GM11168 (cell line): ENCODE measurements at regions not wholly inside any gene's neighbourhood (a gene's known extent, or its start where the extent isn't known, plus 50 kb on each side); places are given as distances from the start of the nearest gene placed in this dataset.
"Not testable (repeated sequence)": the region's sequence is repeated elsewhere in the genome, so short reads cannot be mapped to it uniquely, and the experiment has no call there.

Source experiments
- in situ Hi-C: fragments of 300-500 bp; cut with MboI; formaldehyde crosslinking; loops from one replicate; pipeline ENCODE4 v1.12.0; 2022; ENCODE audit warnings: low sequenced_read_pairs; ENCODE audit not compliant: unreplicated experiment

DNA sequence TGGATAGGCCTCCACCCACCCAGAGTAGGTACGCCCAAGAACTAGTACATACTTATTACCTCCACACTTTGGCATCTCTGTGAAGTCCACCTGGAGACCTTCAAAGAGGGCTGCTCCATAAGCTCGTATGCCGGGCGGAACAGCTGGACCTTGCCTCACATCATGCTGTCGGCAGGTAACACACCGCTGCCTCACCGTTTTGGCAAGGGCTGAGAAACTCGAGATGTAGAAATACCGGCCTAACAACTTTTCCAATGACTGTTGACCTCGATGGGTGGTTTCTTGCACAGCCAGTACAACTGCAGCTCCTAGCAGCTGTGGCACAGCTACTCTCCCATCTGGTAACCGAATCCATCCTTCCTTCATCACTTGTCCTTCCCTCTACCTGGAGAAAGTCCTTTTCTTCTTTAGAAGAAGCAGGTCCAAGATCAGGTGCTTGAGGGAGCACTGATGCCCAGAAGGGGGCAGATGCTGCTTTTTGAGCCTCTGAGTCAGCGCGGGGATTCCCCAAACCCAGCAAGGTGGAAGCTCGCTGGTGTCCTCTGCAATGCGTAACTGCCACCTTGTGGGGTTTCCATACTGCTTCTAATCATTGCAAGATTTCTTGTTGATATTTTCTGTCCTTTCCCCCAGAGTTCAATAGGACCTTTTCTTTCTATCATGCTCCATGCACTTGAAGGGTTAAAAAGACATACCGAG, 301.9 kb upstream of the FRG2C start:
- in situ Hi-C loops = not testable (repeated sequence)

DNA sequence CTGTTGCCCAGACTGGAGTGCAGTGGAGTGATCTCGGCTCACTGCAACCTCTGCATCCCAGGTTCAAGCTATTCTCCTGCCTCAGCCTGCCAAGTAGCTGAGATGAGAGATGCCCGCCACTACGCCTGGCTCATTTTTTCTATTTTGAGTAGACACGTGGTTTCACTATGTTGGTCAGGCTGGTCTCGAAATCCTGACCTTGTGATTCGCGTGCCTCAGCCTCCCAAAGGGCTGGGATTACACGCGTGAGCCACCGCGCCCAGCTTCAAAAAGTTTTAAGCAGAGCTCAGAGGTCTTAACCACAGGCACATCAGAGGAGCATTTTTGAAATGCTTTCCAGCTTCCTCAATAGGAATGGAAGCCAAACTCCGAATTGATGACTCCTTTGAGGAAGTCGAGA, 291.2 kb upstream of the FRG2C start:
- in situ Hi-C loops = not testable (repeated sequence)

DNA sequence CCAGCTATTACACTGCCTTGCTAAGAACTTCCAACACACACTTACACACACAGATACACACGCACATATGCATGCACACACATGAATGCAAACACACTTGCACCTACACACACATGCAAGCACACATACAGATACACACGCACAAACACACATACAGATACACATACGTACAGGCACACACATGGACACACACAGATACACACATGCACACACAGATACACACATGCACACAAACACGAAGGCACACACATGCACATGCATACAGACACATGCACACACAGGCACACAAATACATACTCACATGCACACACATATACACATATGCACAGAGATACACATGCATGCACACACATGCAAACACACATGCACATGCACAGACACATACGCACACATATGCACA, 284.3 kb upstream of the FRG2C start:
- in situ Hi-C loops = not testable (repeated sequence)

DNA sequence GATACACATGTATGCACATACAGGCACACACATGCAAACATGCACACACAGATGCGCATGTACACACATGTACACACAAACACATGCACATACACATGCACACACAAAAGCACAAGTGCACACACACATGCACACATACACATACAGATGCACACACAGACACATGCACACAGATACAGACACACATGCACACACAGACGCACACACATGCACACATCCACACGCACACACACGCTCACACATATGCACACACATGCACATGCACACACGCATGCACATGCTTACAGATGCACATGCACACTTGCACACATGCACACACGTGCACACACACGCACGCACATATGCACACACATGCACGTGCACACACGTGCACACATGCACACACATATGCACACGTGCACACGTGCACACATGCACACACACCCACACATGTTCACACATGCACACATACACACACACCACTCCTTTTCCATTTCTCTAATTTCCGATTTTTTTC, 283.8 kb upstream of the FRG2C start:
- in situ Hi-C loops = no loop called here

DNA sequence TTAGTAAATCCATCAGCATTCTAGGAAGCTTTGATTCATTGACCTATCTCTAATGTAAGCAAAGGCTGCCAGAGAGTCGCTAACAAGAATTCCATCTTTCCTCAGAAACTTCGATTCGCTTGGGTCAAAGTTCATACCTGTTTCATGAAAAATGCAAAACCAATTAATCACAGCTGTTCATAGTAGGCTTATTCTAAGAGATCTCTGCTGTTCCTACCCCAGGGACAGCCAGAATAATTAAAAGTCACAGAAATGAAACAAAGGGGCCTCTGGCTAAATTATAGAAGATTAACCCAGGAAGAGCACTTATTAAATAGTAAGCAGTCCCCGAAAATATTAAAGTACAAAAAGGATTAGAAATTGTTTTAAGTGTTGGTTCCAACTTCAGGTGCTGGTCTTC, 280.1 kb upstream of the FRG2C start:
- in situ Hi-C loops = not testable (repeated sequence)

DNA sequence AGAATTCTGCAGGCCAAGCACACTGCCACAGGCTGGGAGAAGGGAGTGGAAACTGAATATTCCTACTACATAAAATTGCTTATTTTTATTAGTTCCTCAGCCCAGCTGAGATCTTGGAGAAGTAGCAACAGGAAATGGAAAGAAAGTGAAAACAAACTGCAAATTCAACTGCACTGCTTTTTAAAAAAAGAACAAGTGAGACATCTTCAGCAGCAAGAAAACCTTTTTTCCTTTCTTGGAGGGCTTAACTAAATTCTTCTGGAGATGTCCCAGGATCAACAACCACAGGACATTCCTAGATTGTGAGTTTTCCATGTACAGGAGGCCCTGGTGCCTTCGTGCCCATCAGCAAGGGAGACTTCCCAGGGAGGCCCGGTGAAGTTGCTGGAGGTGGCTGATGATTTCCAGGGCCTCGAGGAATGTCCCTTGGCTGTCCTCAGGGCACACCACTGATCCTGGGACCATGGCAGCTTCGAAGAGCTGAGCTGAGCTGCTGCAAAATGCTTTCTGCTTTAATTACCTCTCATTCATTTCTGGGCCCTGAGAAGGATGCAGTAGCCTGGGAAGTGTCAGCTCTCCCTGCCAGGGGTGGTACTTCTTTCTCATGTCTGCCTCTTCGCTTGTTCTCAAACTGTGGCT, 275.5 kb upstream of the FRG2C start:
- in situ Hi-C loops = not testable (repeated sequence)

DNA sequence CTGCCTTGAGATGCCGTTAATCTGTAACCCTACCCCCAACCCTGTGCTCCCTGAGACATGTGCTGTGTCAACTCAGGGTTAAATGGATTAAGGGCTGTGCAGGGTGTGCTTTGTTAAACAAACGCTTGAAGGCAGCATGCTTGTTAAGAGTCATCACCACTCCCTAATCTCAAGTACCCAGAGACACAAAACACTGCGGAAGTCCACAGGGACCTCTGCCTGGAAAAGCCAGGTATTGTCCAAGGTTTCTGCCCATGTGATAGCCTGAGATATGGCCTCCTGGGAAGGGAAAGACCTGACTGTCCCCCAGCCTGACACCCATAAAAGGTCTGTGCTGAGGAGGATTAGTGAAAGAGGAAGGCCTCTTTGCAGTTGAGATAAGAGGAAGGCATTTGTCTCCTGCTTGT, 270.8 kb upstream of the FRG2C start:
- in situ Hi-C loops = not testable (repeated sequence)

DNA sequence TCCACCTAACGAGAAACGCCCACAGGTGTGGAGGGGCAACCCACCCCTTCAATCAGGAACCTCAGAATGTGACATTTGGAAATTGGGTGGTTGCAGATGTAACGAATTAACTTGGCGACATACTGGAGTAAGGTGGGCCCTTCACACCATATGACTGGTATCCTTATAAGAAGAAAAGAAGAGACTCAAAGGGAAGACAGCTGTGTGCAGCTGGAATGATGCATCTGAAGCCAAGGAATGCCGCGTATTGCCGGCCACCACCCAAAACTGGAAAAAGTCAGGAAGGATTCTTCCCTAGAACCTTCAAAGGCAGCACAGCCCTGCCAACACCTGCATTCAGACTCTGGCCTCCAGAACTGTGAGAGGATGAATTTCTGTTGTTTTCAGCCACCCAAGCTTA, 270.0 kb upstream of the FRG2C start:
- in situ Hi-C loops = not testable (repeated sequence)

DNA sequence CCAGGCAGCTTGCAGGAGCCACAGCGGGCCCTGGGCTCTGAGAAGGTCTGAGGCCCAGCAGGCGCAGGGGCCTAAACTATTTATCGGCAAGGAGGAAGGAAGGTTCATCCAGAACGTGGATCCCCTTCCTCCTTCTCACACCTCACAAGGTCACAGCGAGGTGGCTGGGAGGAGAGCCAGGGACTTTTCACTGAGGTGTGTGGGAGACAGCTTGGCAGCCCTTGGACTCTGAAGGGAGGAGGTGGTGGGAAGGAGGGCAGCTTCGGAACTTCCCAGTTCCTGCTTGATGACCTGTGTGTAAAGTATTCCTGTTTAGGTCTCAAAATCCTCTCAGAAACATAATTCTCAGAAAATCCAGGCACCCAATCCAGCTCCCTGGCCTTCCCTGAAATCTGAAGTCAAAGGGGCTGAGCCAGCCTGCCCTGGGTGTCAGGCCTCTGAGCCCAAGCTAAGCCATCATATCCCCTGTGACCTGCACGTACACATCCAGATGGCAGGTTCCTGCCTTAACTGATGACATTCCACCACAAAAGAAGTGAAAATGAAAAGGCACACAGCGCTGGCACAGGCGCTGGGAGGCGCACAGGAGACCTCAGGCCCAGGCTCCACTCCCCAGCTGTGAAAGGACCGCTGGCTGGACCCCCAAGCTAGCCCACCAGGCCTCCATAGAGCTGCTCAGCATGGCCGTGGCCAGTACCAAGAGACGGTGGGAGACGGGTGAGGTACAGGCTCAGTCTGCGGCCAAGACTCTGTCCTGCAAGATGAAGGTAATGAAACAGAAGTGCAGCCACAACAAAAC, 269.4 kb upstream of the FRG2C start:
- in situ Hi-C loops = not testable (repeated sequence)

DNA sequence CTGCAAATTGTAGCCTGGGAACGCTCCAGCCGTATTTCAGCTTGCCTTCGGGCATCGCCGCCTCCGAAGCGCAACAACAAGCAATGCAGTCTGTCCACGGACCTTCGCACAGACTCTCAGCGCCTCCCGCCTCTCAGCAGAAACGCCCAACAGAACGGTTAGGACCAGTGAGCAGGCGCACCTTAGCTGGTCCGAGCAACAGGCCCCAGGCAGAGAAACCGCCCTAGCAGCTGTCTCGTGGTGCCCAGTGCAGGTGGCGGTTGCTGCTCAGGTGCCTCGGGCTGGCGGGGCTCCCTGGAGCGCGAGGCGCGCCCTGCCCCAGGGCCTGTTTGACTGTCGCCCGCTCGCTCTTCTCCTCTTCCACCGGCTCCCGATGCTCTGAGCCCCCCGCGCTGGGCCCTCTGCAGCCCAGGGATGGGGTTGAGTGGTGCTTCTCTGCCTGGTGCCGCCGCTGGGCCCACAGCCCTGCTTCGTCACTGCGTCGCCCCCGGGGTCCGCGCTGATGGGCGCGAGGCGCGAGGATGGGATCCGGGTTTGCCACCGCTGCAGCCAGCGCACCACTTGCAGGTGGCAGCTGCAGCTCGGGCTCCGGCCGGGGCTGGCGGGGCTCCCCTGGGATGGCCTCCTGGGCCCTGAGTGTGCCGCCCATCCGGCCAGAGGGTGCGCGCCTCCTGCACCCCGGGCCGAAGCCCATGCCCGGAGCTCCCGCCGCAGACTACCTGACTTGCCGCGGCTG, 268.4 kb upstream of the FRG2C start:
- in situ Hi-C loops = no loop called here

DNA sequence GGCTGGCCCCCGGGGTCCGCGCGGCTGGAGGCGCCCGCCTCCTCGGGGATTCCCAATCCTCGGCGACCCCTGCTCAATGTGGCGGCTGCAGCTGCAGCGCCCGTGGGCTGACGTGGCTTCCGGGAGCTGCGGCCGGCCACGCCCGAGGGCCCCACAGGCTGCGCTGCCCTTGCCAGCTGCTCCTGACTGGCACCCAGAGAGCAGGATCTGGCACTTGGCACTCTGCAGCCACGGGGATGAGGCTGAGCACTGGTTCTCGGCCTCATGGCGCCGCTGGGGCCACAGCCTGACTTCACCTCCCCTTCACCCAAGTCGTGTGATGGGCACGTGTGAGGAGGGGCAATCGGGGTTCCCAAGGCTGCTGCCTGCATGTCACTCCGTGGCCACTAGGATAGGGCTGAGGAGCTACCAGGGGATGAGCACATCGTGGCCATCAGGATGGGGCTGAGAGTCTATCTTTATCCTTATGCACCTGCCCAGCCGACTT, 267.8 kb upstream of the FRG2C start:
- in situ Hi-C loops = no loop called here

DNA sequence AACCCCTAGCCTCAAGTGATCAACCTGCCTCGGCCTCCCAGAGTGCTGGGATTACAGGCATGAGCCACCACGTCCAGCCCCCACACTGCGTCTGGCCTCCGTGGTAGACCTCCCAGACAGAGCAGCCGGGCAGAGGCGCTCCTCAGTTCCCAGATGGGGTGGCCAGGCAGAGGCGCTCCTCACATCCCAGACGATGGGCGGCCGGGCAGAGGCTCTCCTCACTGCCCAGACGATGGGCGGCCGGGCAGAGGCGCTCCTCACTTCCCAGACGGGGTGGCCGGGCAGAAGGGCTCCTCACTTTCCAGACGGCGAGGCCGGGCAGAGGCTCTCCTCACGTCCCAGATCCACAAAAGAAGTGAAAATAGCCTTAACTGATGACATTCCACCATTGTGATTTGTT, 266.6 kb upstream of the FRG2C start:
- in situ Hi-C loops = not testable (repeated sequence)

DNA sequence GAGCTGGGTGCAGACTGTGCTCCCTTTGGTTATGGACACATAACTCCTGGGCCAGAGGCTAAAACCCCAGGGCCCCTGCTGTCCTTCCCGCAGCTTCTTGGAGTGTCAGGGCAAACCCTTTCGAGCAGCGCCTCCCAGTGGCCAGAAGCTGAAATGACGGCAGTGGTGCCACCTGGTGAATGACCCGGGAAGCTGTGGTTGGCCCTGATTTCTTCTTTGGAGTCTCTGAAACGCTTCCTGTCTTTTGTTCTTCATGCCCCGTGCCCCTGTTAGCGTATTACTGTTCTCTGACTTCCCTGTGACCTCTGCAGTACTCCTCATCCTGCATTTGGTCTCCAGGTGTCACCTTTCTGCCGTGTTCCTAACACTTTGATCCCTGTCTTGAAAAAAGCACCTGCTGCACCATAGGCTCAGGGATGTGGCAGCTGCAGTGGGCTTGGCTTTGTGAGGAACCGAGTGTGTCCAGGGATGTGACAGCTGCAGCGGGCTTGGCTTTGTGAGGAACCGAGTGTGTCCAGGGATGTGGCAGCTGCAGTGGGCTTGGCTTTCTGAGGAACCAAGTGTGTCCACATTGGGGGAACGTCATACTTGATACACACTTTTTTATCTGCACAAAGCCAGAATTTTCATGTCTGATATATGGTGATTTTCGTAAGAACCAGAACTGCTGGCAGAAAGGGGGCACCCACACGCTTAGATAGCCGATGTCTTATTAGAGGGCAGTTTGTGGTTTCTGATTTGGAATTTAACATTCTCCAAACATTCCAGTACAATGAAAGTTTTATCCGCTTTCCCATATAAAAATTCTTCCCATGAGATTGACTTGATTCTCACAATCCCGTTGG, 241.8 kb upstream of the FRG2C start:
- in situ Hi-C loops = not testable (repeated sequence)

DNA sequence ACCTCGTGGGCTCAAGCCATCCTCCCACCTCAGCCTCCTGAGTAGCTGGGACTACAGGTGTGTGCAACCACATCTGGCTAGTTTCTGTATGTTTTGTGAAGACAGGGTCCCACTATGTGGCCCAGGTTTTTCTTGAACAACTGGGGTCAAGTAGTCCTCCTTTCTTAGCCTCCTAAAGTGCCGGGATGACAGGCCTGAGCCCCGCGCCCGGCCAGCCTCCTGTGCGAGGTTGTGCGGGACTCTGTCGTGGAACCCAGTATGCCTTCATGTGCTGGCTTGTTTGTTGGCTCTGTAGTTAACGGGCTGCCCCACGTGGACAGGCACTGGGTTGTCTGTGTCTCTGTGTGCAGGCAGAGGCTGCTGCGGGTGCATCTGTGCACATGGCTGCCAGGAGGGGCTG, 238.7 kb upstream of the FRG2C start:
- in situ Hi-C loops = loop anchor here (25.0 kb wide), 1 partner anchor 238 kb away; no protein-coding TSS in a partner anchor

DNA sequence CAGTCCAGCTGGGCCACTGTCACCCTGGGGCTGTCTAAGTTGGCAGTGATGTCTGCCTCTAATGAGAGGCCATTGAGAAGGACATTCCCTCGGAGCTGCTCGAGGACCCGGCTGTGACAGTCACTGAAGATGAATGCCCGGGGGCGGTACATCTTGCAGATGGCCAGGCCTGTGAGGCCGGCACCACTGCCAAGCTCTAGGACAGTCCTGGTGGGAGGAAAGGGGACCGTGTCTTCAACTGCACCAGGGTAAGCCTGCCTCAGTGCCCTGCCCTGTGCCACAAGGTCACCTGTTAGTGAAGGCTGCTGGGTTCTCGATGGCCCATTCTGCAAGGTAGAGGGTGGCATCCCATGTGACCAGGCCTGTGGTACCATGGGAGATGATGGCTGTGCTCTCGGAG, 236.6 kb upstream of the FRG2C start:
- in situ Hi-C loops = loop anchor here (25.0 kb wide), 1 partner anchor 240 kb away; no protein-coding TSS in a partner anchor

DNA sequence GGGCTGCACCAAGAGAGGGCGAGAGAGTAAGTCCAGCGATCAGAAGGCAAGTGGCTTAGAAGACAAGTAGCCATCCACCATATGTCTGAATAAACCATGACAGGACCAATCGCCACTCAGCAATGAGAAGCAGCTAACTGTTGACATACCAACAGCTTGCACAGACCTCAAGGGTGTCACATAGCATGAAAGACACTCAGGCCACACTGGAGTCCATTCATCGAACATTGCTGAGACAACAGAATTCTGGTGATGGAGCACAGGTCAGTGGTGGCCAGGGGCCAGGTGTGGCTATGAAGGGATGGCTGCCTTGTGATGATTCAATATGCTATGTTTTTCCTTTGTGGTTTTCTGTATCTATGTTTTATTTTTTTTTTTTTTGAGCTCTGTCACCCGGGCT, 236.2 kb upstream of the FRG2C start:
- in situ Hi-C loops = loop anchor here (25.0 kb wide), 1 partner anchor 241 kb away; no protein-coding TSS in a partner anchor

DNA sequence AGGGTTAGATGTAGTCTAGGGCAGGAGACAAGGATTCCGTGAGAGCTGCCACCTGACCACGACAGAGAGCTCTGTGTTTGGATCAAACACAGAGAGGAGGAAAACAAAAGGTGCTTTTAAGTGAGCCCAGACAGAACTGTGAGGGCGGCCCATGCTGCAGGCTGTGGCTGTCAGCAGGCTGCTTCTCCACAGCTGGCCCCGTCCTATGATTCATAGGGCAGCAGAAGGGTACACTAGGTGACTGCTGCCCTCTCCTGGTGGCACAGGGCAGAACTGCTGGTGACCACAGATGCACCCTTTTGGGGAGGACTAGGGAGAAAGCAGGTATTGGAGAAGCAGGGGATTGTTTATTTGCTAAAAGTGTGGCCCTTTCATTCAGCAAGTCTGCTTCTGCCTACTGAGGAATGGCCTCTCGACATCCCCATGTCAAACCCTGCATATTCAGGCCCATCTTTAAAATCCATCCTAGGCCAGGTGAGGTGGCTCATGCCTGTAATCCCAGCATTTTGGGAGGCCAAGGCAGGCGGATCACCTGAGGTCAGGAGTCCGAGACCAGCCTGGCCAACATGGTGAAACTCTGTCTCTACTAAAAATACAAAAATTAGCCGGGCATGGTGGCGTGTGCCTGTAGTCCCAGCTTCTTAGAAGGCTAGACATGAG, 234.4 kb upstream of the FRG2C start:
- in situ Hi-C loops = loop anchor here (25.0 kb wide), 1 partner anchor 242 kb away; no protein-coding TSS in a partner anchor

DNA sequence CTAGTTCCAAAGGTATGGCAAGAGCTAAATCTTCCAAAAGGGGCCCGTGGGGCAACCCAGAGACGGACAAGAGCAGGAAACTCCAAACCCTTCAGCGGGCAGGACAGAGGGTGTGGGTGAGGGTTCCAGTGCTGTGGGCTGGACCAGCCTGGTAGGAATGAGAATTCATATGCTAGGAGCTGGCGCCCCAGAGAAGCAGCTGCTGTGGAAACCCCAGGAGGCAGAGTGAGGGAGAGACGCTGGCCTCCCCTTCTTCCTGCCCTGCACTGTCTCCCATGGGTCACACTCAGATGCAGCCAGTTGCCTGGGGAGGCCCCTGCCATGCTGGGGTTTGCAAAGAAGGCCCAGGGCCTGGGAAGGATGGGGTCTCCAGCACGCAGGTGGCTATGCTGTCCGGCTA, 233.7 kb upstream of the FRG2C start:
- in situ Hi-C loops = loop anchor here (25.0 kb wide), 1 partner anchor 243 kb away; no protein-coding TSS in a partner anchor
